Gastrocnemius medialis (tissue), 4 donors: ENCODE measurements at regions not wholly inside any gene's neighbourhood (a gene's known extent, or its start where the extent isn't known, plus 50 kb on each side); places are given as distances from the start of the nearest gene placed in this dataset.

Experiments
- ATAC-seq, 2 donors: fragments of 150-250 bp; one replicate each; pipeline ENCODE4 v1.9.1; 2016
- DNase-seq, 2 donors: peaks; one replicate each; pipeline ENCODE4 v3.0.0-alpha.2; 2019
- H3K27ac ChIP-seq, 4 donors: fragments of 200-600 bp; sonication (generic); 1 replicate in 1 of 4; 2 replicates in 3 of 4; pipeline ENCODE4 v1.5.1; 2016 to 2018; ENCODE audit warnings: mild to moderate bottlenecking in 2 of 4, moderate library complexity in 1 of 4
- H3K27me3 ChIP-seq, 3 donors: fragments of 200-600 bp; sonication (generic) in 2 of 3; 1 replicate in 1 of 3; 2 replicates in 2 of 3; pipeline versions ENCODE4 v1.5.1 to v1.6.0; 2016 to 2019; ENCODE audit warnings: mild to moderate bottlenecking in 1 of 3, moderate library complexity in 1 of 3
- H3K36me3 ChIP-seq, 2 donors: fragments of 200-600 bp; sonication (generic) in 1 of 2; one replicate each; pipeline ENCODE4 v1.5.1; 2017 to 2018
- H3K4me1 ChIP-seq, 2 donors: fragments of 200-600 bp; sonication (generic) in 1 of 2; one replicate each; pipeline ENCODE4 v1.5.1; 2016 to 2017; ENCODE audit warnings: mild to moderate bottlenecking in 2 of 2
- H3K4me3 ChIP-seq, 4 donors: fragments of 200-600 bp; sonication (generic) in 3 of 4; 1 replicate in 1 of 4; 2 replicates in 3 of 4; pipeline ENCODE4 v1.5.1; 2016 to 2019; ENCODE audit warnings: mild to moderate bottlenecking in 2 of 4
- H3K9me3 ChIP-seq, 3 donors: fragments of 200-600 bp; sonication (generic) in 2 of 3; 1 replicate in 1 of 3; 2 replicates in 2 of 3; pipeline ENCODE4 v1.5.1; 2016 to 2019
- POLR2A ChIP-seq, 2 donors: fragments of 450-650 bp; IDR thresholded peaks; one replicate each; pipeline ENCODE4 v1.6.1; 2017; ENCODE audit warnings: antibody characterized with exemption in 2 of 2, mild to moderate bottlenecking in 2 of 2, moderate library complexity in 2 of 2
- in situ Hi-C, 4 donors: fragments of 200-750 bp; cut with MboI; loops; one replicate each; pipeline versions ENCODE4 v1.15.0 to v1.8.0; 2017; ENCODE audit warnings: low sequenced_read_pairs in 4 of 4
- intact Hi-C: fragments of 100-400 bp; cut with DNase I; formaldehyde crosslinking; loops from one replicate; pipeline ENCODE4 v1.15.1; 2023; ENCODE audit warnings: low total_unique reads
- TF ChIP-seq, protein P1 (sequence below), 5 experiments: fragments of 450-650 bp in 3 of 5; fragments of 200-600 bp in 2 of 5; sonication (generic) in 2 of 5; IDR thresholded peaks in 4 of 5; conservative IDR thresholded peaks in 1 of 5; 1 replicate in 4 of 5; 2 replicates in 1 of 5; pipeline ENCODE4 v1.5.1; 2016 to 2019; ENCODE audit warnings: antibody characterized with exemption in 5 of 5, mild to moderate bottlenecking in 3 of 5, moderate library complexity in 3 of 5

GRCh38 chr4:43680421-43680820 is 768.2 kb downstream of the KCTD8 start:
- no peak for TF ChIP-seq POLR2A (IDR thresholded peaks at IDR 0.05)
- TF ChIP-seq, protein P1, sequence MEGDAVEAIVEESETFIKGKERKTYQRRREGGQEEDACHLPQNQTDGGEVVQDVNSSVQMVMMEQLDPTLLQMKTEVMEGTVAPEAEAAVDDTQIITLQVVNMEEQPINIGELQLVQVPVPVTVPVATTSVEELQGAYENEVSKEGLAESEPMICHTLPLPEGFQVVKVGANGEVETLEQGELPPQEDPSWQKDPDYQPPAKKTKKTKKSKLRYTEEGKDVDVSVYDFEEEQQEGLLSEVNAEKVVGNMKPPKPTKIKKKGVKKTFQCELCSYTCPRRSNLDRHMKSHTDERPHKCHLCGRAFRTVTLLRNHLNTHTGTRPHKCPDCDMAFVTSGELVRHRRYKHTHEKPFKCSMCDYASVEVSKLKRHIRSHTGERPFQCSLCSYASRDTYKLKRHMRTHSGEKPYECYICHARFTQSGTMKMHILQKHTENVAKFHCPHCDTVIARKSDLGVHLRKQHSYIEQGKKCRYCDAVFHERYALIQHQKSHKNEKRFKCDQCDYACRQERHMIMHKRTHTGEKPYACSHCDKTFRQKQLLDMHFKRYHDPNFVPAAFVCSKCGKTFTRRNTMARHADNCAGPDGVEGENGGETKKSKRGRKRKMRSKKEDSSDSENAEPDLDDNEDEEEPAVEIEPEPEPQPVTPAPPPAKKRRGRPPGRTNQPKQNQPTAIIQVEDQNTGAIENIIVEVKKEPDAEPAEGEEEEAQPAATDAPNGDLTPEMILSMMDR (IDR thresholded peaks at IDR 0.05 in 4 of 5, conservative IDR thresholded peaks at IDR 0.05 in 1 of 5): no peak
- ATAC-seq (no peak), DNase-seq (no peak)
- intact Hi-C loops: no loop called here
- Histone ChIP-seq H3K9me3 (no peaks in the 10 kb centered on the region), H3K27ac (no peak overlapping the region), H3K27me3 (no peaks in the 10 kb centered on the region), H3K4me3 (no peak overlapping the region), H3K36me3 (no peaks in the 10 kb centered on the region), H3K4me1 (no peaks in the 10 kb centered on the region)
- in situ Hi-C loops: no loop called here

- TF ChIP-seq, protein P1 (IDR thresholded peaks at IDR 0.05 in 4 of 5, conservative IDR thresholded peaks at IDR 0.05 in 1 of 5): no peak
- TF ChIP-seq POLR2A (IDR thresholded peaks at IDR 0.05): no peak
- no peaks in the 10 kb centered on the region for H3K9me3 ChIP-seq
- no peaks in the 10 kb centered on the region for H3K4me1 ChIP-seq
- ATAC-seq: no peak
- H3K36me3 ChIP-seq: no peaks in the 10 kb centered on the region
- in situ Hi-C loops: no loop called here
- H3K4me3 ChIP-seq: no peak overlapping the region
- DNase-seq: no peak
- no peaks in the 10 kb centered on the region for H3K27me3 ChIP-seq
- H3K27ac ChIP-seq: no peak overlapping the region
- intact Hi-C loops: no loop called here
These were observed 766.1 kb downstream of the KCTD8 start for GRCh38 chr4:43682551-43682950.

- Histone ChIP-seq H3K36me3 (no peaks in the 10 kb centered on the region), H3K27ac (no peak overlapping the region), H3K9me3 (no peaks in the 10 kb centered on the region), H3K4me3 (no peak overlapping the region), H3K4me1 (no peaks in the 10 kb centered on the region), H3K27me3 (no peaks in the 10 kb centered on the region)
- in situ Hi-C loops (no loop called here), intact Hi-C loops (no loop called here)
- DNase-seq (no peak), ATAC-seq (no peak)
- no peak for TF ChIP-seq POLR2A (IDR thresholded peaks at IDR 0.05)
- TF ChIP-seq, protein P1 (IDR thresholded peaks at IDR 0.05 in 4 of 5, conservative IDR thresholded peaks at IDR 0.05 in 1 of 5): no peak
These were observed 758.5 kb downstream of the KCTD8 start for GRCh38 chr4:43690116-43690515.

DNA sequence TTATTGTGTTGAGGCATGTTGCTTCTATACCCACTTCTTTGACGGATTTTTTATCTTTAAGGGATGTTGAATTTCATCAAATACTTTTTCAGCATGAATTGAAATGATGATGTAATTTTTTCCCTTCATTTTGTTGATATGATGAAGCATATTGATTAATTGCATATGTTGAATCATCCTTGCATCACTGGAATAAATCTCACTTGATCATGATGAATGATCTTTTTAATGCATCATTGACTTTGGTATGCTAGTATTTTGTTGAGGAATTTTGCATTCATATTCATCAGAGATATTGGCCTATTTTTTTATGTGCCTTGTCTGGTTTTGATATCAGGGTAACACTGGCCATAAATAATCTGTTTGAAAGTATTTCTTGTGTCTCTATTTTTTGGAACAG is 754.7 kb downstream of the KCTD8 start:
- intact Hi-C loops: no loop called here
- TF ChIP-seq POLR2A (IDR thresholded peaks at IDR 0.05): no peak
- TF ChIP-seq, protein P1 (IDR thresholded peaks at IDR 0.05 in 4 of 5, conservative IDR thresholded peaks at IDR 0.05 in 1 of 5): no peak
- H3K4me3 ChIP-seq: no peak overlapping the region
- no peak for ATAC-seq
- H3K4me1 ChIP-seq: no peaks in the 10 kb centered on the region
- H3K27me3 ChIP-seq: no peaks in the 10 kb centered on the region
- in situ Hi-C loops: no loop called here
- no peaks in the 10 kb centered on the region for H3K9me3 ChIP-seq
- DNase-seq: no peak
- no peak overlapping the region for H3K27ac ChIP-seq
- no peaks in the 10 kb centered on the region for H3K36me3 ChIP-seq

- no peak for TF ChIP-seq POLR2A (IDR thresholded peaks at IDR 0.05)
- TF ChIP-seq, protein P1 (IDR thresholded peaks at IDR 0.05 in 4 of 5, conservative IDR thresholded peaks at IDR 0.05 in 1 of 5): no peak
- Histone ChIP-seq H3K27me3 (no peaks in the 10 kb centered on the region), H3K4me3 (no peak overlapping the region), H3K9me3 (no peaks in the 10 kb centered on the region), H3K27ac (no peak overlapping the region), H3K4me1 (no peaks in the 10 kb centered on the region), H3K36me3 (no peaks in the 10 kb centered on the region)
- in situ Hi-C loops: no loop called here
- ATAC-seq: no peak
- intact Hi-C loops: no loop called here
- no peak for DNase-seq
These were observed 739.2 kb downstream of the KCTD8 start for GRCh38 chr4:43709443-43709842.
